Nephron progenitor cell (in vitro differentiated cells): ENCODE measurements at regions not wholly inside any gene's neighbourhood (a gene's known extent, or its start where the extent isn't known, plus 50 kb on each side); places are given as distances from the start of the nearest gene placed in this dataset.

ENCODE experiments used
- DNase-seq: peaks from one replicate; pipeline ENCODE4 v3.0.0; 2021
- H3K27ac Mint-ChIP-seq: 2 replicates; pipeline ENCODE4 v1.8.0; 2021; ENCODE audit warnings: mild to moderate bottlenecking, moderate library complexity, mixed read lengths
- H3K27me3 Mint-ChIP-seq: 2 replicates; pipeline ENCODE4 v1.8.0; 2021; ENCODE audit warnings: mild to moderate bottlenecking, low read depth, mixed read lengths; ENCODE audit not compliant: poor library complexity
- H3K36me3 Mint-ChIP-seq: 2 replicates; pipeline ENCODE4 v1.8.0; 2021; ENCODE audit warnings: low read depth, mixed read lengths
- H3K4me1 Mint-ChIP-seq: 2 replicates; pipeline ENCODE4 v1.8.0; 2021; ENCODE audit warnings: mixed read lengths
- H3K4me3 Mint-ChIP-seq: 2 replicates; pipeline ENCODE4 v1.8.0; 2021; ENCODE audit warnings: mild to moderate bottlenecking, moderate library complexity, mixed read lengths
- H3K9me3 Mint-ChIP-seq: 2 replicates; pipeline ENCODE4 v1.8.0; 2021; ENCODE audit warnings: mild to moderate bottlenecking, moderate library complexity, mixed read lengths
- CTCF ChIP-seq: fragments of 200-600 bp; sonication (generic); IDR thresholded peaks from 2 replicates; pipeline ENCODE4 v1.5.0; 2021; ENCODE audit warnings: antibody characterized with exemption

- no peak overlapping the region for H3K4me3 Mint-ChIP-seq
- H3K27ac Mint-ChIP-seq: no peak overlapping the region
These were observed 161.1 kb downstream of the FOXA2 start for GRCh38 chr20:22423190-22423832.

GRCh38 chr20:22420116-22420598 is 164.2 kb downstream of the FOXA2 start:
- DNase-seq: no peak
- no peaks in the 10 kb centered on the region for H3K36me3 Mint-ChIP-seq
- no peak for TF ChIP-seq CTCF
- H3K27ac Mint-ChIP-seq: no peak overlapping the region
- H3K4me3 Mint-ChIP-seq: no peak overlapping the region
- H3K9me3 Mint-ChIP-seq: peaks cover 9% of the 10 kb centered on the region
- H3K4me1 Mint-ChIP-seq: peaks cover 33% of the 10 kb centered on the region
- H3K27me3 Mint-ChIP-seq: peaks cover 3% of the 10 kb centered on the region

More at GRCh38 chr20:22423190-22423832, 161.1 kb downstream of the FOXA2 start:
- Mint-ChIP-seq H3K36me3 (no peaks in the 10 kb centered on the region), H3K9me3 (no peaks in the 10 kb centered on the region), H3K27me3 (peaks cover 4% of the 10 kb centered on the region), H3K4me1 (peaks cover 43% of the 10 kb centered on the region)
- no peak for DNase-seq
- TF ChIP-seq CTCF: no peak

GRCh38 chr20:22418738-22419137 is 165.6 kb downstream of the FOXA2 start:
- DNase-seq: no peak
- Mint-ChIP-seq H3K36me3 (no peaks in the 10 kb centered on the region), H3K27ac (no peak overlapping the region), H3K4me1 (peaks cover 32% of the 10 kb centered on the region), H3K4me3 (no peak overlapping the region), H3K27me3 (peaks cover 3% of the 10 kb centered on the region), H3K9me3 (peaks cover 9% of the 10 kb centered on the region)
- TF ChIP-seq CTCF: no peak

- no peaks in the 10 kb centered on the region for H3K36me3 Mint-ChIP-seq
- H3K4me3 Mint-ChIP-seq: no peak overlapping the region
- DNase-seq: peak; percentile 17
- no peak for TF ChIP-seq CTCF
- peak overlapping the region; percentile 46 for H3K27ac Mint-ChIP-seq
- H3K9me3 Mint-ChIP-seq: peaks cover 9% of the 10 kb centered on the region
- peaks cover 40% of the 10 kb centered on the region for H3K4me1 Mint-ChIP-seq
- H3K27me3 Mint-ChIP-seq: peaks cover 3% of the 10 kb centered on the region
These were observed 170.0 kb downstream of the FOXA2 start for GRCh38 chr20:22414305-22414742.

- no peak for TF ChIP-seq CTCF
- Mint-ChIP-seq H3K4me1 (peaks cover 40% of the 10 kb centered on the region), H3K9me3 (peaks cover 9% of the 10 kb centered on the region), H3K27ac (no peak overlapping the region), H3K4me3 (no peak overlapping the region), H3K27me3 (peaks cover 3% of the 10 kb centered on the region), H3K36me3 (no peaks in the 10 kb centered on the region)
- DNase-seq: no peak
These were observed 171.1 kb downstream of the FOXA2 start for GRCh38 chr20:22412977-22413868.
